HS-27A (cell line): ENCODE measurements at regions not wholly inside any gene's neighbourhood (a gene's known extent, or its start where the extent isn't known, plus 50 kb on each side); places are given as distances from the start of the nearest gene placed in this dataset.

Experiments
- DNase-seq: peaks from one replicate; pipeline ENCODE4 v3.0.0-alpha.2; 2012; ENCODE audit warnings: low read depth, missing footprints

- no peak for DNase-seq
Observed at GRCh38 chr2:128690869-128691268, 372.2 kb upstream of the HS6ST1 start.

- no peak for DNase-seq
Observed at GRCh38 chr2:128691526-128691925, 372.9 kb upstream of the HS6ST1 start.

- DNase-seq = no peak
Observed at GRCh38 chr2:128692895-128693742, 374.5 kb upstream of the HS6ST1 start.

- no peak for DNase-seq
Observed at GRCh38 chr2:128693743-128694029, 375.0 kb upstream of the HS6ST1 start.

GRCh38 chr2:128695646-128696220 is 377.1 kb upstream of the HS6ST1 start:
- no peak for DNase-seq

GRCh38 chr2:128696421-128696820 is 377.8 kb upstream of the HS6ST1 start:
- no peak for DNase-seq

GRCh38 chr2:128701418-128701817 is 382.8 kb upstream of the HS6ST1 start:
- DNase-seq = no peak

GRCh38 chr2:128702616-128703015 is 383.9 kb upstream of the HS6ST1 start:
- DNase-seq = no peak

- DNase-seq = no peak
Observed at GRCh38 chr2:128708106-128708816, 389.6 kb upstream of the HS6ST1 start.

GRCh38 chr2:128710242-128710641 is 391.6 kb upstream of the HS6ST1 start:
- DNase-seq = no peak

- no peak for DNase-seq
Observed at GRCh38 chr2:128710729-128711128, 392.1 kb upstream of the HS6ST1 start.

- DNase-seq = no peak
Observed at GRCh38 chr2:128714285-128714684, 395.6 kb upstream of the HS6ST1 start.

GRCh38 chr2:128714851-128715312 is 396.2 kb upstream of the HS6ST1 start:
- no peak for DNase-seq

GRCh38 chr2:128715360-128715759 is 396.7 kb upstream of the HS6ST1 start:
- no peak for DNase-seq

- DNase-seq = no peak
Observed at GRCh38 chr2:128716299-128716721, 397.6 kb upstream of the HS6ST1 start.

- no peak for DNase-seq
Observed at GRCh38 chr2:128717758-128718710, 399.4 kb upstream of the HS6ST1 start.

GRCh38 chr2:128720080-128721022 is 401.7 kb upstream of the HS6ST1 start:
- no peak for DNase-seq

GRCh38 chr2:128721096-128721495 is 402.4 kb upstream of the HS6ST1 start:
- DNase-seq = no peak

GRCh38 chr2:128722489-128722888 is 403.8 kb upstream of the HS6ST1 start:
- no peak for DNase-seq

GRCh38 chr2:128724547-128724946 is 405.9 kb upstream of the HS6ST1 start:
- DNase-seq = no peak

- DNase-seq = no peak
Observed at GRCh38 chr2:128724972-128725371, 406.3 kb upstream of the HS6ST1 start.
